22Rv1 (cell line): ENCODE measurements at regions not wholly inside any gene's neighbourhood (a gene's known extent, or its start where the extent isn't known, plus 50 kb on each side); places are given as distances from the start of the nearest gene placed in this dataset.

Source experiments
- CTCF ChIP-seq: fragments of 450-650 bp; IDR thresholded peaks from 2 replicates; pipeline ENCODE4 v1.5.1; 2017; ENCODE audit warnings: mild to moderate bottlenecking
- ZFX ChIP-seq: fragments of 450-650 bp; IDR thresholded peaks from 2 replicates; pipeline ENCODE4 v1.6.1; 2017; ENCODE audit warnings: antibody characterized with exemption, borderline replicate concordance

- TF ChIP-seq ZFX (no peak), CTCF (no peak)
Observed at GRCh38 chr5:6090079-6090654, 288.2 kb downstream of the MED10 start.
